Posterior cingulate gyrus (tissue), 11 donors: ENCODE measurements at regions not wholly inside any gene's neighbourhood (a gene's known extent, or its start where the extent isn't known, plus 50 kb on each side); places are given as distances from the start of the nearest gene placed in this dataset.
A peak's percentile ranks its signal among the peaks of the same experiment; 100 is the strongest.

Experiments
- DNase-seq, 10 donors: peaks; one replicate each; pipeline versions ENCODE4 v3.0.0 to v3.0.0-alpha.2; 2020 to 2021; ENCODE audit warnings: mixed read lengths in 3 of 10
- intact Hi-C: fragments of 100-400 bp; cut with DNase I; formaldehyde crosslinking; loops from one replicate; pipeline ENCODE4 v1.15.1; 2023

GRCh38 chr20:43804781-43805180, 78.0 kb upstream of the GTSF1L start:
- intact Hi-C loops = no loop called here
- no peak for DNase-seq

GRCh38 chr20:43803276-43803675, 76.5 kb upstream of the GTSF1L start:
- no peak for DNase-seq
- intact Hi-C loops = no loop called here

GRCh38 chr20:43800186-43800585, 73.4 kb upstream of the GTSF1L start:
- intact Hi-C loops = no loop called here
- DNase-seq = no peak

GRCh38 chr20:43799741-43800140, 72.9 kb upstream of the GTSF1L start:
- no peak for DNase-seq
- intact Hi-C loops = no loop called here

GRCh38 chr20:43799150-43799711, 72.4 kb upstream of the GTSF1L start:
- DNase-seq = peak in 7 of 10 donors; percentile 18 to 91 (median 33)
- intact Hi-C loops = no loop called here

GRCh38 chr20:43798291-43799149, 71.7 kb upstream of the GTSF1L start:
- intact Hi-C loops = no loop called here
- no peak for DNase-seq

GRCh38 chr20:43794326-43794725, 67.5 kb upstream of the GTSF1L start:
- intact Hi-C loops = no loop called here
- no peak for DNase-seq

GRCh38 chr20:43789593-43789992, 62.8 kb upstream of the GTSF1L start:
- DNase-seq = no peak
- intact Hi-C loops = no loop called here

- intact Hi-C loops = no loop called here
- DNase-seq = no peak
These were observed 61.1 kb upstream of the GTSF1L start for GRCh38 chr20:43787937-43788336.

- peak in 1 of 10 donors; percentile 41 for DNase-seq
- intact Hi-C loops = no loop called here
These were observed 60.1 kb upstream of the GTSF1L start for GRCh38 chr20:43786885-43787284.

- no peak for DNase-seq
- intact Hi-C loops = no loop called here
These were observed 54.4 kb upstream of the GTSF1L start for GRCh38 chr20:43781215-43781614.

- intact Hi-C loops = no loop called here
- no peak for DNase-seq
These were observed 51.6 kb upstream of the GTSF1L start for GRCh38 chr20:43778375-43778774.

GRCh38 chr20:43776691-43777090, 49.9 kb upstream of the GTSF1L start:
- no peak for DNase-seq
- intact Hi-C loops = no loop called here
